WI38 (cell line): ENCODE measurements at regions not wholly inside any gene's neighbourhood (a gene's known extent, or its start where the extent isn't known, plus 50 kb on each side); places are given as distances from the start of the nearest gene placed in this dataset.

Experiments used
- H3K4me3 ChIP-seq: 2 replicates; pipeline ENCODE4 v1.5.1; 2011; ENCODE audit warnings: low read depth, mild to moderate bottlenecking, control low read depth, low read length
- CTCF ChIP-seq: IDR thresholded peaks from 2 replicates; pipeline ENCODE4 v1.5.1; 2012; ENCODE audit warnings: low read depth, mild to moderate bottlenecking, control low read depth, low read length

- no peak overlapping the region for H3K4me3 ChIP-seq
- no peak for TF ChIP-seq CTCF
Observed at GRCh38 chr2:226383461-226383860, 416.2 kb downstream of the IRS1 start.

GRCh38 chr2:226380679-226381078 is 418.9 kb downstream of the IRS1 start:
- TF ChIP-seq CTCF, result no peak
- H3K4me3 ChIP-seq, result no peak overlapping the region

- no peak for TF ChIP-seq CTCF
- H3K4me3 ChIP-seq, result no peak overlapping the region
Observed at GRCh38 chr2:226378753-226379705, 420.6 kb downstream of the IRS1 start.

GRCh38 chr2:226376516-226377180 is 423.0 kb downstream of the IRS1 start:
- H3K4me3 ChIP-seq, result no peak overlapping the region
- TF ChIP-seq CTCF, result no peak

- no peak overlapping the region for H3K4me3 ChIP-seq
- TF ChIP-seq CTCF, result no peak
Observed at GRCh38 chr2:226366920-226367319, 432.7 kb downstream of the IRS1 start.

DNA sequence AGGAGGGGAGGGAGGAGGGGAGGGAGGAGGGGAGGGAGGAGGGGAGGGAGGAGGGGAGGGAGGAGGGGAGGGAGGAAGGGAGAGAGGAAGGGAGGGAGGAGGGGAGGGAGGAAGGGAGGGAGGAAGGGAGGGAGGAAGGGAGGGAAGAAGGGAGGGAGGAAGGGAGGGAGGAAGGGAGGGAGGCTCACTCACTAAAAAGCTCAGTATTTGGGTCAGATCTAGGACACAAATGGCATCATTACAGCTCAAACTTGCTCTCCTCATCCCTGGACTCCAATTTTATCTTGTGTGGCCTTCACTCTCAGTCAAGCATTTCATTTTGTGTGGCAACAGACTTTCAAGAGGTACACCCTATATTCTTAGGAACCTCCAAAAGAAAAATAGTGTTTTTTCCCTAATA is 435.4 kb downstream of the IRS1 start:
- TF ChIP-seq CTCF, result no peak
- no peak overlapping the region for H3K4me3 ChIP-seq

DNA sequence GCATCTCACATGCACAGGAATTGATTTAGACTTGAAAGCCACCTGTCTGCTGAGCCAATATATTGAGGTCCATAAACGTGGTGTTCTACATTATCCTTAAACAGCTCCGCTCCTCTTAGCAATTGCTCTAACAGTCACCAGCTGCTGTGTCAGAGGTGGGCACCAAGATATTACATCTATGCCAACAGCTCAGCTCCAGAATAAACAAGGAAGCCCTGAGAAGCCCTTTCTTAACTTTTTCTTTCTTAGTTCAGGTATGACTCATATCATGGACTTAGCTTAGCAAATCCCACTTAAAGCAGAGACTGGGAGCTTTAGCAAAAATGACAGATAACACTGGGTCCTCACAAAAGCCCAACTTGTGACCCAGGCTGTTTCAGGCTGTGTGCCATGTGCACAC is 436.6 kb downstream of the IRS1 start:
- no peak overlapping the region for H3K4me3 ChIP-seq
- no peak for TF ChIP-seq CTCF
